Endothelial cell of umbilical vein (primary cell): ENCODE measurements at regions not wholly inside any gene's neighbourhood (a gene's known extent, or its start where the extent isn't known, plus 50 kb on each side); places are given as distances from the start of the nearest gene placed in this dataset.

ENCODE experiments used
- BruUV-seq: library from RNA; stranded (reverse); fragments of 400-500 nt; replicated peaks from 2 replicates; lab custom pipeline; 2021; lab: Mats Ljungman, UMichigan
- CTCF ChIA-PET: fragments of 300-600, 350-600 bp; sonication (Branson Sonifier 250); formaldehyde crosslinking; loops from one replicate; lab custom pipeline; 2021; ENCODE audit warnings: antibody characterized with exemption, inconsistent platforms; lab: Charles Lee
- POLR2A ChIA-PET: fragments of 300-600, 350-600 bp; sonication (Branson Sonifier 250); formaldehyde crosslinking; loops from one replicate; lab custom pipeline; 2021; ENCODE audit warnings: antibody characterized with exemption, inconsistent platforms; lab: Charles Lee
- DNase-seq: peaks from one replicate; pipeline ENCODE4 v3.0.0-alpha.2; 2011; ENCODE audit warnings: low read depth, low spot score
- FAIRE-seq: peaks from 2 replicates; lab custom pipeline; 2011; peaks lifted over from hg19 to GRCh38; lab: Jason Lieb, UNC
- H2AFZ ChIP-seq: 2 replicates; pipeline ENCODE4 v1.6.0; 2012; ENCODE audit warnings: low read depth, low read length, control low read depth, inconsistent platforms
- H3K27ac ChIP-seq: 2 replicates; pipeline ENCODE4 v1.5.1; 2011; ENCODE audit warnings: low read depth, mild to moderate bottlenecking, control low read depth, low read length, moderate library complexity; ENCODE audit not compliant: insufficient read depth
- H3K27me3 ChIP-seq, 2 experiments: 2 replicates each; pipeline versions ENCODE4 v1.6.0 to v1.6.1; 2011; ENCODE audit warnings: low read length in 2 of 2, mixed read lengths in 1 of 2; ENCODE audit not compliant: control insufficient read depth in 2 of 2, insufficient read depth in 2 of 2
- H3K36me3 ChIP-seq, 2 experiments: 2 replicates in 1 of 2; 3 replicates in 1 of 2; pipeline ENCODE4 v1.5.1; 2011; ENCODE audit warnings: low read length in 2 of 2, mild to moderate bottlenecking in 1 of 2, moderate library complexity in 1 of 2; ENCODE audit not compliant: control insufficient read depth in 2 of 2, insufficient read depth in 2 of 2; ENCODE audit errors: extremely low read depth in 1 of 2
- H3K4me1 ChIP-seq: 3 replicates; pipeline ENCODE4 v1.5.1; 2011; ENCODE audit warnings: mild to moderate bottlenecking, low read length; ENCODE audit not compliant: control insufficient read depth, insufficient read depth; ENCODE audit errors: extremely low read depth
- H3K4me2 ChIP-seq: 2 replicates; pipeline ENCODE4 v1.6.1; 2011; ENCODE audit warnings: low read length, control low read depth, mixed read lengths; ENCODE audit not compliant: insufficient read depth
- H3K4me3 ChIP-seq, 3 experiments: fragments of 200-600 bp in 1 of 3; sonication (generic), shearing (Covaris generic) in 1 of 3; replicated peaks in 1 of 3; 2 replicates each; pipeline ENCODE4 v1.5.1; 2011 to 2016; ENCODE audit warnings: control low read depth in 3 of 3, low read length in 3 of 3, mild to moderate bottlenecking in 2 of 3, inconsistent platforms in 1 of 3, low read depth in 1 of 3, moderate library complexity in 1 of 3; ENCODE audit not compliant: insufficient read depth in 1 of 3
- H3K79me2 ChIP-seq: 2 replicates; pipeline ENCODE4 v1.6.0; 2012; ENCODE audit warnings: low read length, inconsistent platforms; ENCODE audit not compliant: control insufficient read depth, insufficient read depth
- H3K9ac ChIP-seq: replicated peaks from 2 replicates; pipeline ENCODE3; 2011; ENCODE audit warnings: low read length, control low read depth; ENCODE audit not compliant: insufficient read depth; ENCODE audit errors: extremely low read depth
- H3K9me1 ChIP-seq: replicated peaks from 3 replicates; pipeline ENCODE4 v1.6.0; 2011; ENCODE audit warnings: mild to moderate bottlenecking, low read length; ENCODE audit not compliant: control insufficient read depth, insufficient read depth; ENCODE audit errors: extremely low read depth
- H3K9me3 ChIP-seq: replicated peaks from 2 replicates; pipeline ENCODE4 v1.5.1; 2012; ENCODE audit warnings: low read length, inconsistent platforms; ENCODE audit not compliant: control insufficient read depth, insufficient read depth
- H4K20me1 ChIP-seq: replicated peaks from 2 replicates; pipeline ENCODE3; 2011; ENCODE audit warnings: mild to moderate bottlenecking, low read length; ENCODE audit not compliant: control insufficient read depth, insufficient read depth; ENCODE audit errors: extremely low read depth
- GATA2 ChIP-seq: IDR thresholded peaks from 2 replicates; pipeline ENCODE4 v1.7.0; 2011; ENCODE audit warnings: low read depth, mild to moderate bottlenecking, moderate library complexity, mixed read lengths, low read length; ENCODE audit not compliant: insufficient read length, insufficient read depth
- dilution Hi-C: fragments of 300-500 bp; cut with MboI; formaldehyde crosslinking; loops from one replicate; pipeline ENCODE4 v1.15.0; 2019; ENCODE audit warnings: low sequenced_read_pairs; ENCODE audit not compliant: extremely low pct_ligation_motif_present
- intact Hi-C: fragments of 100-400 bp; cut with micrococcal nuclease; formaldehyde crosslinking; loops from one replicate; pipeline ENCODE4 v1.10.0; 2022
- TF ChIP-seq, protein P1 (sequence below), 2 donors: IDR thresholded peaks; 1 replicate in 1 of 2; 2 replicates in 1 of 2; pipeline ENCODE4 v1.5.1; 2011; ENCODE audit warnings: low read length in 2 of 2, mild to moderate bottlenecking in 2 of 2, moderate library complexity in 2 of 2, control low read depth in 1 of 2, inconsistent platforms in 1 of 2, low read depth in 1 of 2; ENCODE audit not compliant: insufficient read depth in 1 of 2; ENCODE audit errors: extremely low read depth in 1 of 2

DNA sequence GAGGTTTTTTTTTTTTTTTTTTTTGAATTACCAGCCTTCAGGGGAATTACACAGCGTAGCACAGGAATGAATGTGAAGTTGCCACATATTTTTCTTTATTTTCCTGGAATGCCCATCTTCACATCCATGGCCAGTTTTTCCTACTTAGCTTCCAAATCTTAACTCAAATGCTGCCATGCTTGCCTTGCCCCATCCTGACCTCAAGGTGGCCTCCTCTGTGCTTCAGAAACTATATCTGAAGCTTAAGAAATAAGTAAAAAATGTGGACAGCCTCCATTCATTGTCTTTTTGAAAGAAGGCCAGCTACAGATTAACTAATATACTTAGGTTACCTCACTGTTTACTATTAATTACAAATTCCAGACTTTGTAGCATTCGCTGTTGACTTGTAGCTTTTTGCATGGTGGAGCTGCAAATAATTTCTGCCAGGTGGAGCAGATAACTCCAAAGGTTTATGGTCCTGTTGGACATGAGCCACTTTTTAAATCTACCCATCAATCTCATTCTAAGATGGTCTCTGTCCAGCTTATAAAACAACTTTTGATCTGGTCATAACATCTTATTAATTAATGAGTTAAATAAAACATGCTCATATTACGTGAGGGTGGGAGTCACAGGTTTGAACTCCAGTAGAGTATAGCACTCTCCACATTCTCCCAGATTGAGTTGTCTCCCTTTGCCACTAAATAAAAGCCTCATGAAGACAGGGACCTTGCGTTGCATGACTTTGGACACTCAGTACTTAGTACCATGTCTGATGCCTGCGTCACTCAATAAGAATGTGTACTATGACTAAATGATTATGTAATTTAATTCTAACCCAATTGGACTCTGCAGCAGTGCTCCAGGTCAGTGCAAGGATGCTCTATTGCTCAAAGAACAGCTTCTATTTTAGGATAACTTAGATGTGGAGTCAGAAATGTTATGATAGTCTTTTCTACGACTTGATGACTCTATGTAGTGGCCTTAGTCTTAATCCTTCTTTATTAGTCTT lies 678.6 kb upstream of the CITED2 start:
- intact Hi-C loops (loop anchor here (5.0 kb wide), 3 partner anchors 76 to 869 kb away; no protein-coding TSS in a partner anchor), dilution Hi-C loops (no loop called here)
- H3K9ac ChIP-seq: no peak overlapping the region
- no peaks in the 10 kb centered on the region for H3K9me1 ChIP-seq
- no peak overlapping the region for H3K27ac ChIP-seq
- H4K20me1 ChIP-seq: no peaks in the 10 kb centered on the region
- no peak overlapping the region for H2AFZ ChIP-seq
- no peaks in the 10 kb centered on the region for H3K36me3 ChIP-seq
- H3K9me3 ChIP-seq: no peaks in the 10 kb centered on the region
- ChIA-PET POLR2A (interaction anchor here (2.5 kb wide), 1 partner anchor 678 kb away, joined by 17 read pairs; the partner anchor contains the start of gene CITED2), CTCF (interaction anchor here (0.7 to 3.0 kb wide), 23 partner anchors 10 to 1510 kb away, joined by 3 to 49 read pairs (median 4); partner anchors contain the start of gene CITED2)
- H3K27me3 ChIP-seq: no peaks in the 10 kb centered on the region
- peaks cover 7% of the 10 kb centered on the region for H3K4me1 ChIP-seq
- no peaks in the 10 kb centered on the region for H3K79me2 ChIP-seq
- FAIRE-seq (peak; percentile 47), DNase-seq (peak; percentile 26)
- BruUV-seq: no TSS peak
- TF ChIP-seq, protein P1, sequence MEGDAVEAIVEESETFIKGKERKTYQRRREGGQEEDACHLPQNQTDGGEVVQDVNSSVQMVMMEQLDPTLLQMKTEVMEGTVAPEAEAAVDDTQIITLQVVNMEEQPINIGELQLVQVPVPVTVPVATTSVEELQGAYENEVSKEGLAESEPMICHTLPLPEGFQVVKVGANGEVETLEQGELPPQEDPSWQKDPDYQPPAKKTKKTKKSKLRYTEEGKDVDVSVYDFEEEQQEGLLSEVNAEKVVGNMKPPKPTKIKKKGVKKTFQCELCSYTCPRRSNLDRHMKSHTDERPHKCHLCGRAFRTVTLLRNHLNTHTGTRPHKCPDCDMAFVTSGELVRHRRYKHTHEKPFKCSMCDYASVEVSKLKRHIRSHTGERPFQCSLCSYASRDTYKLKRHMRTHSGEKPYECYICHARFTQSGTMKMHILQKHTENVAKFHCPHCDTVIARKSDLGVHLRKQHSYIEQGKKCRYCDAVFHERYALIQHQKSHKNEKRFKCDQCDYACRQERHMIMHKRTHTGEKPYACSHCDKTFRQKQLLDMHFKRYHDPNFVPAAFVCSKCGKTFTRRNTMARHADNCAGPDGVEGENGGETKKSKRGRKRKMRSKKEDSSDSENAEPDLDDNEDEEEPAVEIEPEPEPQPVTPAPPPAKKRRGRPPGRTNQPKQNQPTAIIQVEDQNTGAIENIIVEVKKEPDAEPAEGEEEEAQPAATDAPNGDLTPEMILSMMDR (IDR thresholded peaks at IDR 0.05; ENCODE audit: extremely low read depth in 1 of 2, insufficient read depth in 1 of 2, low read depth in 1 of 2, low read length in 2 of 2): peak; percentile 16 to 31
- no peak for TF ChIP-seq GATA2
- H3K4me2 ChIP-seq: no peak overlapping the region
- no peak overlapping the region for H3K4me3 ChIP-seq
